NCI-H2196 treated with DMSO at 0.1 percent for 48 hours (cell line): ENCODE measurements at regions not wholly inside any gene's neighbourhood (a gene's known extent, or its start where the extent isn't known, plus 50 kb on each side); places are given as distances from the start of the nearest gene placed in this dataset.
"Not testable (repeated sequence)": the region's sequence is repeated elsewhere in the genome, so short reads cannot be mapped to it uniquely, and the experiment has no call there.

Source experiments
- DNase-seq: peaks from one replicate; lab custom pipeline; 2025; ENCODE audit not compliant: unreplicated experiment; lab: John Stamatoyannopoulos, UW

DNA sequence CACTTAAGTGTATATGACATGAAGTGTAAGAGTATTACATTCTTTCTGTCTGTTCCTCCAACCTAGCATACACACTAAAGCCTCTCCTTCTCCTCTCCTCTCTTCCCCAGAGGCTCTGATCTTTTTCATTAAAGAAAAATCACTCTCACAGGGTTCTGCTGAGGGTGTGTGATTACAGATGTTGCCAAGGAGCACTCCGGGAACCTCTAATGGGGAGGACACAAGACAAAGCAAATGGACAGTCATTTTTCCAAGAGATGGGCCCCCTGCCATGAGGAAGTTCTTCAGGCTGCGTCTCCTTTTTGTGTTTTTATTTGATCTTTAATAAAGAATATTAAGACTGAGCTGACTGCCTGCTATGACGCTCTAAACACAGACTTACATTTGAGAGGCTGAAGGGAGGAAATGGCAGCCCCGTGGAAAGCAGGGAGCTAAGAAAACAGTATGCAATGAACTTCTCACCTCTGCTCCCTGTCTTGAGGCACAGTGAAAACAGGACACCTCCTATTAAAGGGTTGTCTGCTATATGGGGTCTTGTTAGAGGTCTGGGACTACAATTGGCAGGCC, 578.1 kb downstream of the PIK3C3 start:
- DNase-seq = no peak

DNA sequence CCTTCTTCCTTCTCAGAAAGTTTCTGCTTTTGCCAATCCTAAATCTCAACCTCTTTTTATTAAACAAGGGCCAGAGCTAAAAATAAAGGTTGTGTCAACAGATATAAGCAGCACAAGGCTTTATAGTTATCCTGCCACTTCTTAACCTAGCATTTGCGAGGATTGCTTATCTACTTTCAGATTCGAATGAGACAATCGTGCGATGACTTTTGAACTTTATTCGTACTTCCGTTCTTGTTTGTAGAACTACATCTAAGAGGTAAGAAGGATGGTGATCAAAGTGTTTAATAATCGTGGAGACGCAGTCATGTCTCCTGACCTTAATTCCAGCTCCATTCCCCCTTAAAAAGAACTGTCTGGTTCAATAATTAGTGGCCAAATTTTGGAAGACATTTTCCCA, 578.6 kb downstream of the PIK3C3 start:
- no peak for DNase-seq

DNA sequence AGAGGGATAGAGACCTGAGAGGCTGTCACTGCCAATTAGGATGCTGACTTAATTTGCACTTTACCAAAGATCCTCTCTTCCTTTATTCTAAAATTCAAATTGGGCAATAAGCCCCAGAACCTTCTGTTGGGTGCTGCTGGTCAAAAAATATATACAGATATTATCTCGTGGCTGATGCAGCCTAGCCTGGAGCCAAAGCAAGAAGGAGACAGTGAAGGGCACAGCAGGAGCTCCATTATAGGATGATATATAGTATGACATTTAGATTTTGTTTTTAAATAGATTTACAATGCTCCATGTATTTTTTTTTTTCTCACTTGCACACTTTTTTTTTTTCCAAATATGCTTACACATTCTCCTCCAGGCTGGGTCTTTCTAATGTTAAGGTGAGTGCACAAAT, 579.3 kb downstream of the PIK3C3 start:
- DNase-seq = no peak

DNA sequence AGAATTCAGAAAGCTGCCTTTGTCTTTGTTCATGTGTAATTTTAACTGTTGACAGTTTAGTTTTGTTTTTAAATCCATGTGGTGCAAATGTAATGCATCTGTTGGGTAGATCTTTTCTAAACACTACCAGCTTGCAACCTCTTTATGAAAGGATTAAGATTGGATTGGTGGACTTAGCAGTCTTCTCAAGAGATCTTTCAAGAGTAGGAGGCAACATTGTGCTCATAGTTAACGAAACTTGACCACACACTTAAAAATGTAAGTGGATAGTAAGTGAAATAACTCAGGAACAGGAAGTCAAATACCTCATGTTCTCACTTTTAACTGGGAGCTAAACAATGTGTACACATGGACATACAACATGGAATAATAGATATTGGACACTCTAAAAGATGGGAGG, 579.0 kb downstream of the RIT2 start:
- DNase-seq = no peak

DNA sequence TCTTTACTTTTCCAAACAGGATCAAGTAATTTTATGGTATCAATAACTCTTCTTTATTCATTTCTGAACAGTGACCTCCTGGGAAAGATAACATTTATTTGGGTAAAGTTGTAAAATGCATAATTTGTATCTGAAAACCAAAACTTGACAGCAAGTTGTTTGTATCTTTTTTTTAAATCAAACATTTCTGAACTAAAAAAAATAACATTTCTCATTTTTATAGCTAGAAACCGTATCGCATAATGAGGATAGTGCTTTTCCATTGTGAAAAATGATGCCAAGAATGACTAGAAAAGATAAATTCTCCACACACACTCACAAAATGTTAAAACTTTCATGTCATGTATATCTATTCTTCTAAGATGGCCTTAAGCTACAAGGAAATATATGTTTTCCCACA, 578.2 kb downstream of the RIT2 start:
- no peak for DNase-seq

DNA sequence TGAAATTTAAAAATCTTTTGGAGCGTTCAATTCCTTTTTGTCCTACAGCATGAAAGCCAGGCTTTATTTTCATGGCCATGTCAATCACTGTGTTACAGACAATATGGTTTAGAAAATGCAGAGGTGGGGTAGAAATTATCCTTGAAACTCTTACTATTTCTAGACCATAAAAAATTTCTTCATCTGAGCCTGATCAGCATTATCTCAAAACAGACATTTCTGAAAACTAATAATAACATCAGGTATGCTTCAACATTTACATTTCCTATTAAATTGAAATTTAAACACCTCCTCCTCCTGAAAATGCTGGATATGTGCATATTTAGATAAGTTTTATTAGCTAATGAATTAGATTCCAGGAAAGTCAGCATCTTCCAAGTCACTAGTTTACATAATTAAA, 570.6 kb downstream of the RIT2 start:
- DNase-seq = no peak

DNA sequence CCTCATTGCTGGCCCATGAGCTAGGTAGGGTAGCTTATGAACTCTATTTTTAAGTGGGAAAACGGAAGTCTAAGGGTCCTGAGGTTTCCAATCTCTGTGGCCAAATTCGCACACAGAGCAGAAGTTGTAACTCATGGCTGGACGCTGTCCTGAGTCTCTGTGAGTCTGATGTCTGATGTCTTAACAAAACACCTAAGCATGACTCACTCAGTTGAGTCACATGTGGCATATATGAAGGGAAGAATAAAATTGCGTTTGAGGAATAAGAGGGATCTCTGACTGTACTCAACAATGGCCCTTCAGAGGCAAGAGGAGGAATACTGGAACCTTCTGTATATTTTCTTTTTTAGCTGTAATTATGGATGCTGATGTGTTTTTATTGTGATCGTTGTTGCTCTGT, 569.7 kb downstream of the RIT2 start:
- DNase-seq = no peak

DNA sequence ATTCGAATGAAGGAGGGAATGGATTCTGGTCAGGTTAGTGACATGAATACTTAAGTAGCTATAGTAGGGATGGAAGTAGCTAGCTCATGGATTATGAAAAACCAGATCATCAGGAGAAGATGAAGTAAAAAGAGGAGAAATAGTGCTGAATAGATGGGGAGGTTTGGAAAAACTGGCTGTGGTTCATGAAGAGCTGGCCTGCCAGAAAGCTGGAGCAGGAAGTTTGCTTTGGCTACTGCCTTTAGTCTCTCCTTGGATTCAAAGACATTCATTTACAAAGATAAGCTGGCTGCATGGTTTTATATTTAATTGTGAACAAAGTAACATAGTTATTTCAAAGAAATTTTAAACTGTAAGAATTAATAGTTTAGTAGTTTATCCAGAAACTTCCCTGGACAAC, 567.0 kb downstream of the RIT2 start:
- no peak for DNase-seq

DNA sequence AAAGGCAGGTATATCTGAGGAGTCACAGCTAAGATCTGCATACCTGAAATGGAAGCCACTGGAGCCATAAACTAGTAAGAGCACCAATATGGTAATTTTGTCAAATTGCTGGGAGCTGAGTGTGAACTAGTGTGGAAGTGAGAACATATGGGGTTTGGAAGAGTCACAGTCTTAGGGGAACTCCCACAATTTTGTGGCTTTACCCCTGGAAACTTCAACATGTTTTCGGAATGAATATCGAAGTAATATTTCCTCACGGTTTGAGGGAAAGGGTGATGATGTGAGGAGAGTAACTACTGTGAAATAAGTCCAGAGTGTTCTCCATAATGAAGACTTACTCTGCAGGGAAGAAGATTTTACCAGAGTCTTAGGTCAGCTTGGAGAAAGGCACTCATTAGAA, 565.9 kb downstream of the RIT2 start:
- DNase-seq = no peak

DNA sequence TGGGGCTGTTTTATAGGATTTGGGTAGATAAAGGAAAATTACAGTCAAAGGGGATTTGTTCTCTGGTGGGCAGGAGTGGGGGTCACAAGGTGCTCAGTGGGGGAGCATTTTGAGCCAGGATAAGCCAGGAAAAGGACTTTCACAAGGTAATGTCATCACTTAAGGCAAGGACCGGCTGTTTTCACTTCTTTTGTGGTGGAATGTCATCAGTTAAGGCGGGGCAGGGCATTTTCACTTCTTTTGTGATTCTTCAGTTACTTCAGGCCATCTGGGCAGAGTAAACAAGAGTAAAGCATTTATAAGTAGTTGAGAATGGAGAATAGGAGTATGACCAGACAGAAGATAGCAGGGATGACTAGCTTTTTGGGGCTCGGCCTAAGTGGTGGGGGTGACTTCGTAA, 562.9 kb downstream of the RIT2 start:
- DNase-seq = not testable (repeated sequence)

DNA sequence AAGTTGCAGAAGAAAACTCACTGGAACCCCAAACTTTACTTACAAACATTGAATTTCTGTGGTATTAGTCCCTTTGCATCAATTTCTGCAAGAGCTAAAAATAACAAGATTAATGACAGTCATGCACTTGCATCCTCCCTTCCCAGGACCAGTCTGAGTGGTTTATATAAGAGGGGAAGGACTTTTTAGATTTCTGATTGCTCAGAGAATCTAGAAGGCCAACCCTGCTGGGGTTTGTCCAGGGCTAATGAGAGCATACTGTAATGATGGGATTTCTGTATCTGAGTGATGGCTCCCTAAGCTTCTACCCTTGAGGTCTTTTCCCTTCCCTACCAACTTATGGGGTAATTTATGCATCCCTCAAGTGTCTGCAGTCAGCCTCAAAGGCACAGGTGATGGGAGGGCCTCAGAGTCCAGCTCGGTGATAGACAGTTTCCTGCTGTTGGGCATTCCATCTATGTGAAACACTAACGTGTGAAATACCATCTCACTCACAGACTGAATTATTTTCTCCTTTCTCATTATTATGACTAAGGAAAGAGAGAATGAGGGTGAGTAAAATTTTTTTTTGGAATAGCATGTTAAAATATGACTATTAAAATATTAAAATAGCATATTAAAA, 556.3 kb downstream of the RIT2 start:
- DNase-seq = no peak

DNA sequence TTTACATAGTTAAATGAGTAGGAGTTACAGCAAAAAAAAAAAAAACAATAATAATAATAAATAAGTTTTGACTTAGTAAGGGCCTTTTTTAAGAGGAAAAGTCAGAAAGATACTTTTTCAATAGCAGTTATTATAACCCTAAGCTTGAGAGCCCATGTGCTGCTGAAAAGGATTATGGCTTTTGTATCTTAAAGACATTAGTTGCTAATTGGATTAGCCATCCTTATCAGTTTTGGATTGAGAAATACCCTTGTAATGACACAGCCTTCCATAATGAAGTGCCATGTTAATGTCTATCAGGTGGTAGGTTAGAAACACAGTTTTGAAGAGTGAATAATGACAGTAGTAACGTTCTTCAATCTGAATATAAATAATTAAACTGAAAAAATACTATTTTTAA, 554.0 kb downstream of the RIT2 start:
- no peak for DNase-seq

DNA sequence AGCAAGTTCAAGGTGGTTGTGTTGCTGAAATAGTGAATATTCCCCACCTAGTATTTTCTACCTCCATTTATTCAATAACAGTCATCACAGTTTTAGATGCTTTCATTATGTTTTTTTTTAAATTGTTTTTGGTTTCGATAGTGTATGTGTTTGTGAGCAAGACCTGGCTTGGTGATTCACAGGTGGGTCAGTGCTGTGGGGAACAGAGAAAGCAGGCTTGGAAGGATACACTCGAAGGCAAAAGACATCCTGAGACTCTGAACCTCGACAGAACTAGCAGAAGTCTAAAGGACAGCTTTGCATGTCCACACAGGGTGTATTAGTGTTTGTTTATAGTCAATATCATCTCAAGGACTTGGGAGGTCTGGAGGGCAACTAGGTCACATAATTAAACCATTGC, 551.5 kb downstream of the RIT2 start:
- no peak for DNase-seq

DNA sequence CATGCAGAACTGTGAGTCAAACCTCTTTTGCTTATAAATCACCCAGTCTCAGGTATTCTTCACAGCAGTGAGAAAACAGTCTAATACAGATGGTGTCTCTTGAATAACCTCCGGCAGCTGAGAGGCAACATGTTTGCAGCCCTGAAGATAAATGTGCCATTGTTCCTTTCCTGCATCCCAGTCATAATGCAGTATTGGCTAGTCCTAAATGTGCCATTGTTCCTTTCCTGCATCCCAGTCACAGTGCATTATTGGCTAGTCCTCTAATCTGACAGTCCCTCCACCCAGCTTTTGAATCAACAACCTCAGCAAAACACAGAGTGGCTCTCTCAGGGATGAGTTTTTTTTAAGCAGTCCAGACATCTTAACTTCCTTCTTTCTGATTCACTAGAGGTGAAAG, 550.7 kb downstream of the RIT2 start:
- DNase-seq = no peak

DNA sequence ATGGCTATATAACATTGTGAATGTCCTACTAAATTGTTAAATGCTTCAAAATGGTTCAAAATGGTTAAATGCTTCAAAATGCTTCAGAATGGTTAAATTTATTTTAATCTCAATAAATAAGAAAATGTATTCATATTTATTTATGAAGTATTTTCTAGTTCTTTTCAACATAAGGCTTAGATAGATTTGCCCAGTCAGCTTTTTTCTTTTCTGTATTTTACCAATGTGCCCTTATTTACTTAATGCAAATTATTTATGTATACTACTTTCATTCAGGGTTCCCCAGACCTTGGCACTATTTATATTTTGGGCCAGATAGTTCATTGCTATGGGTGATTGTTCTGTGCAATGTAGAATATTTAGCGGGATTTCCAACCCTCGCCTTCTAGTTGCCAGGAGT, 546.7 kb downstream of the RIT2 start:
- no peak for DNase-seq

DNA sequence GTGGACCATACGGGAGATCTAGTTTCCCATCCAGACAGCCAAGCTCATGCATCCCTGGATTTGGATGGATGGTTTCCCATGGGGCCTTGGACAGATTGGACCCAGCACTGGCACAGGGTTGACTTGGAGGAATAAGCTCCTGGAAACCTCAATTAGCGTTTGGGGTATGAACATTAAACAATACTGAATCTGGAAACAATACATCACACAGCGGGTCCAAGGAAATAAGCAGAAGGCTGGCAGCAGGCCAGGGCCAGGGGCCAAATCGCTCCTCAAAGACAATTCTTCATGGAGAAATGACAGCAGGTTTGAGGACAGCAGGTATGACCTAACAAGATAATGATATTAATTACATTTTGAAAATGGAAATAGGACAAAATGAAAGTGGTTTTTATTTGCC, 540.6 kb downstream of the RIT2 start:
- DNase-seq = no peak

DNA sequence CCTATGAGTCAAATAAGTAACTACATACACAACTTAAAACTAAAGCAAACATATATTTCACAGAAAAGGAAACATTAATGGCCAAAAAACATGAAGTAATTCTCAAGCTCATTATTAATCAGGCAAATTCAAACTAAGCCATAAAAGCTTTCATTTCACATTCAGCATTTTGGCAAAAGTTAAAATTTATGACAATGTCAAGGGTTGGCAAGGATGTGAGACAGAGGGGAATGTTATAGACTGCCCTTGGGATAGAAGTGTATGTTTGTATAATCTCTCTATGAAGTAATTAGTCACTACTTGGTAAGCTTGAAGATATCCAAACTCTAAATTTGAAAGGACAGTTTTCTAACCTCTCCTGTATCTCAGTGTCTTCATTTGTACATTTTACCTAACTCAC, 539.4 kb downstream of the RIT2 start:
- DNase-seq = no peak

DNA sequence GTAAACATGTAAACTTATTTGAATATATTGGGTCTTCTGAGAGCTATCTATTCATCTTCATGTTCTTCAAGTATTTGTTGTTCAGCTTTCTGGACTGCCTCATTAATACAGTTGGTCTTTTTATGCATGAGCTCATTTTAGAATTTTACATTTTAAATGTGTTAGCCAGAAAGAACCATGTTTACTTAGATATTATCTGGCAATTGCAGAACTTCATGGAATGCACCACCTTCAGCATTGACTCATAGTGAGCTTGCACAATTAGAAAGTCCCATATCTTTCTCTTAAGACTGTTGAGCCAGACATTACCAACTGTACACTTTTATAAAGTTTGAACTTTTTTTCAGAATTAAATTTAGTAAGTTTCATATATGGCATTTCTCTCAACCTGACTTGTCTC, 536.7 kb downstream of the RIT2 start:
- DNase-seq = no peak

DNA sequence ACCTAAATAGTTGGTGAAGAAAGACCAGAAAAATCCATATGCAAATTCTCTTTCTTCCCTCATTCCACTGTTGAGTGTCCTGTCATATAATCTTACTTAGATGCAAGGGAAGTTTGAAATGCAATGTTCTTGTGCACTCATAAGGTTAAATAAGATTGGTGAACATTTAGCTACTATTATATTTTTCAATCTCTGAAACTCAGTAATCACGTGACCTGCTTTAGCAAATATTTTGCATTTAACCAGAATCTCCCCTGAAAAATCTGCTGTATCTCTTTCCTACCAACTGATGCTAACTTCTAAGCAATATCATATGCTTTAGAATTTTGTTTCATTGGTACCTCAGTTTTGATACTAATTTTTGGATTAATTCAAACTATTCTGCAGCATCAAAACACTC, 533.2 kb downstream of the RIT2 start:
- no peak for DNase-seq

DNA sequence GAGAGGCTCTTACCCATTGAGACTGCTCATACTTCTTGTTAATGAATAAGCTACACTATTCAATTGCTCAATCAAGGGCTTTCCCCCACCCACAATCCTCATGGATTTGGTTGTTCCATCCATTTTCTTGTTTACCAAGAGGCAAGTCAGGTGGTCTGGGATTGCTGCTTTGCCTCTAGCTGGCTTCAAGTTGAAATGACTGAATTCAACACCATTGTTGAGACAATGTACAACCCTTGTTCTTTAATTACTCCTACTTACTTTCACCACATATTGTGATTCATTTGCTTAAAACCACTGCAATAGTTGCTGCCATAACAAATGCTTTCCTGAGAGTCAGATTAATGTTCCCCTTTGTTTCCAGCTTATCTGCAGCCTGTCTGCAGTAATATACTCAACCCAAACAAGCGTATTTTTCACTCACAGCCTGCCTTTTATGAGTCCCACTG, 532.2 kb downstream of the RIT2 start:
- DNase-seq = peak; percentile 47

DNA sequence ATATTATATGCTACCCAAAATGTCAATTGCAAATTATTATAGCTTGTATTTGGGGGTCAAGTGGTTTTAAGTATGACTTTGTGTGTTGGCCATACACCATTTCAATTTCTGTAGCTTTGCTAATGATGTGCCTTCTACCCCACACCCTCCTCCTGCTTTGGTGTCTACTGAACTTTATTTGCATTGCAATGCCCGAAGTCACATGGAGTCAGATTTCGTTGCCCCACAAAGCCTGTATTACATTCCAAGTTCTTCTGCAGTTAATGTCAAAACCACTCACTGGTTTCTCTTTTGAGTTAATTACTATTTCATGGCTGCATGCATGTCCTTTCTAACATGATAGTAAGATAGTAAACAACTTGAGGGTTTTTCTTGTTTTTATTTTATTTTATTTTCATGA, 528.9 kb downstream of the RIT2 start:
- DNase-seq = no peak

DNA sequence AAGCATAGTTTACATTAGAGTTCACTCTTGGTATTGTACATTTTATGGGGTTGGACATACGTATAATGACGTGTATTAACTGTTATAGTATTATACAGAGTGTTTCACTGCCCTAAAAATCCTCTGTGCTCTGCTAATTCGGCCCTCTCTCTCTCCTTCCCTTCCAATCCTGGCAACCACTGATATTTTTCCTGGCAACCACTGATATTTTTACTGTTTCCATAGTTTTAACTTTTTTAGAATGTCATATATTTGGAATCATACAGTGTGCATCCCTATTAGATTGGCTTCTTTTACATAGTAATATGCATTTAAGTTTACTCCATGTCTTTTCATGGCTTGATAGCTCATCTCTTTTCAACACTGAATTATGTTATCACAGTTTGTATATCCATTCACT, 526.7 kb downstream of the RIT2 start:
- no peak for DNase-seq

DNA sequence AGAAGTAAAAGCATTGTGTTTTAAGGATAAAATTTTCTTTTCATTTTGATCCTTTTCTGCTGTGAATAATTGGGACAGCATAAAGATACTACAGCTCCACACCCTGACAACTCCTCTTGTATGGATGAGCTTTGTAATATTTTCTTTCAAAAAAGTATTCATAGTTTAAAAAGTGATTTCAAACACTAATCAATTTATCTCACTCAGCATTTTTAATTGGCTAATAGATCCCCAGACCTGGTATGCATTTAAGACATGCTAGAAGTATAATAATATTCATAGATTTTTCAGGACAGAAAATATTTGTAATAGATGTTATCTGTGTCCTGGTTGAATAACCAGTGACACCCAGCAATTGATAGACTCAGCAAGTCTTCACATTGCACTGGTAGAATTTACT, 510.7 kb downstream of the RIT2 start:
- DNase-seq = no peak
